WTC11 (cell line): ENCODE measurements at regions not wholly inside any gene's neighbourhood (a gene's known extent, or its start where the extent isn't known, plus 50 kb on each side); places are given as distances from the start of the nearest gene placed in this dataset.

Experiments
- ATAC-seq: fragments of 200-7000 bp; cut with Tn5 transposase; 2 replicates; pipeline ENCODE4 v1.10.0; 2021; ENCODE audit warnings: mild to moderate bottlenecking, moderate library complexity
- CTCF ChIA-PET: fragments of 300-600 bp; sonication (Branson Sonifier 250); formaldehyde crosslinking; loops from one replicate; lab custom pipeline; 2021; ENCODE audit warnings: antibody characterized with exemption; lab: Charles Lee
- POLR2A ChIA-PET: fragments of 350-600 bp; sonication (Branson Sonifier 250); formaldehyde crosslinking; loops from one replicate; lab custom pipeline; 2021; ENCODE audit warnings: antibody characterized with exemption; lab: Charles Lee
- DNase-seq: peaks from one replicate; pipeline ENCODE4 v3.0.0; 2021; ENCODE audit warnings: low spot score
- H3K27ac Mint-ChIP-seq: 2 replicates; pipeline ENCODE4 v1.8.0; 2021; ENCODE audit warnings: mixed read lengths
- H3K27me3 Mint-ChIP-seq: 2 replicates; pipeline ENCODE4 v1.8.0; 2021; ENCODE audit warnings: low read depth, mild to moderate bottlenecking, moderate library complexity, mixed read lengths
- H3K36me3 Mint-ChIP-seq: 2 replicates; pipeline ENCODE4 v1.8.0; 2021; ENCODE audit warnings: mixed read lengths
- H3K4me1 Mint-ChIP-seq: 2 replicates; pipeline ENCODE4 v1.8.0; 2022; ENCODE audit warnings: mixed read lengths
- H3K4me3 Mint-ChIP-seq: 2 replicates; pipeline ENCODE4 v1.8.0; 2021; ENCODE audit warnings: mild to moderate bottlenecking, moderate library complexity, mixed read lengths
- H3K9me3 Mint-ChIP-seq: 2 replicates; pipeline ENCODE4 v1.8.0; 2021; ENCODE audit warnings: mixed read lengths
- ARID4B ChIP-seq: sonication (generic); formaldehyde crosslinking; IDR thresholded peaks from 2 replicates; pipeline ENCODE4 v1.8.0; 2023; ENCODE audit warnings: missing genetic modification reagents, mild to moderate bottlenecking, borderline replicate concordance
- CBFB ChIP-seq: sonication (generic); formaldehyde crosslinking; IDR thresholded peaks from 2 replicates; pipeline ENCODE4 v1.8.1; 2022; ENCODE audit warnings: mild to moderate bottlenecking, low read depth, missing genetic modification reagents
- CREB1 ChIP-seq: sonication (generic); formaldehyde crosslinking; IDR thresholded peaks from 2 replicates; pipeline ENCODE4 v1.8.0; 2023; ENCODE audit warnings: mild to moderate bottlenecking, missing genetic modification reagents
- E2F1 ChIP-seq: sonication (generic); formaldehyde crosslinking; IDR thresholded peaks from 2 replicates; pipeline ENCODE4 v1.8.0; 2022; ENCODE audit warnings: mild to moderate bottlenecking, missing genetic modification reagents
- GABPB1 ChIP-seq: sonication (generic); formaldehyde crosslinking; IDR thresholded peaks from 2 replicates; pipeline ENCODE4 v1.8.1; 2023; ENCODE audit warnings: mild to moderate bottlenecking, missing genetic modification reagents
- GTF2I ChIP-seq: fragments of 250-450 bp; sonication (Bioruptor Pico); conservative IDR thresholded peaks from 2 replicates; pipeline ENCODE4 v1.4.0; 2021; ENCODE audit warnings: mild to moderate bottlenecking
- MLX ChIP-seq: sonication (generic); formaldehyde crosslinking; IDR thresholded peaks from 2 replicates; pipeline ENCODE4 v1.8.1; 2023; ENCODE audit warnings: mild to moderate bottlenecking, missing genetic modification reagents, moderate library complexity
- NR2C2 ChIP-seq: sonication (generic); formaldehyde crosslinking; IDR thresholded peaks from 2 replicates; pipeline ENCODE4 v1.8.0; 2022; ENCODE audit warnings: mild to moderate bottlenecking, missing genetic modification reagents
- PRRX2 ChIP-seq: fragments of 250-450 bp; sonication (Bioruptor Pico); IDR thresholded peaks from 2 replicates; pipeline ENCODE4 v1.8.0; 2021; ENCODE audit warnings: mild to moderate bottlenecking
- SMAD3 ChIP-seq: sonication (generic); formaldehyde crosslinking; IDR thresholded peaks from 2 replicates; pipeline ENCODE4 v1.8.0; 2022; ENCODE audit warnings: missing genetic modification reagents, mild to moderate bottlenecking, borderline replicate concordance
- SMAD4 ChIP-seq: sonication (generic); formaldehyde crosslinking; IDR thresholded peaks from 2 replicates; pipeline ENCODE4 v1.8.0; 2022; ENCODE audit warnings: mild to moderate bottlenecking, missing genetic modification reagents
- SOX15 ChIP-seq: fragments of 250-450 bp; sonication (Bioruptor Pico); IDR thresholded peaks from 2 replicates; pipeline ENCODE4 v1.9.0; 2021; ENCODE audit warnings: mild to moderate bottlenecking
- TEAD1 ChIP-seq: sonication (generic); formaldehyde crosslinking; IDR thresholded peaks from 2 replicates; pipeline ENCODE4 v1.8.0; 2022; ENCODE audit warnings: mild to moderate bottlenecking, missing genetic modification reagents
- ZNF219 ChIP-seq: sonication (generic); formaldehyde crosslinking; IDR thresholded peaks from 2 replicates; pipeline ENCODE4 v1.8.0; 2023; ENCODE audit warnings: missing genetic modification reagents, mild to moderate bottlenecking, borderline replicate concordance
- ZNF281 ChIP-seq: sonication (generic); formaldehyde crosslinking; IDR thresholded peaks from 2 replicates; pipeline ENCODE4 v1.8.0; 2023; ENCODE audit warnings: mild to moderate bottlenecking, missing genetic modification reagents
- ZNF423 ChIP-seq: fragments of 250-450 bp; sonication (Bioruptor Pico); IDR thresholded peaks from 2 replicates; pipeline ENCODE4 v2.1.2; 2022; ENCODE audit warnings: mild to moderate bottlenecking, moderate library complexity
- ZSCAN18 ChIP-seq: fragments of 250-450 bp; sonication (Bioruptor Pico); IDR thresholded peaks from 2 replicates; pipeline ENCODE4 v2.1.2; 2022; ENCODE audit warnings: mild to moderate bottlenecking, moderate library complexity

GRCh38 chr4:153922148-153922547, 133.3 kb upstream of the SFRP2 start:
- Mint-ChIP-seq H3K27me3 (no peaks in the 10 kb centered on the region), H3K4me3 (no peak overlapping the region), H3K9me3 (no peaks in the 10 kb centered on the region), H3K36me3 (no peaks in the 10 kb centered on the region), H3K4me1 (no peaks in the 10 kb centered on the region), H3K27ac (no peak overlapping the region)
- ChIA-PET CTCF (no interaction called here), POLR2A (no interaction called here)
- DNase-seq (no peak), ATAC-seq (no peak)
- TF ChIP-seq ZNF219 (CRISPR knock-in tag) (no peak), CREB1 (CRISPR knock-in tag) (no peak), CBFB (no peak), ZNF423 (CRISPR knock-in tag) (no peak), ZNF281 (CRISPR knock-in tag) (no peak), NR2C2 (CRISPR knock-in tag) (no peak), ARID4B (CRISPR knock-in tag) (no peak), MLX (CRISPR knock-in tag) (no peak), GABPB1 (CRISPR knock-in tag) (no peak), SMAD4 (no peak), SMAD3 (CRISPR knock-in tag) (no peak), ZSCAN18 (CRISPR knock-in tag) (no peak), PRRX2 (CRISPR knock-in tag) (no peak), TEAD1 (no peak)

GRCh38 chr4:153919667-153920066, 130.8 kb upstream of the SFRP2 start:
- TF ChIP-seq GTF2I, result no peak
- TF ChIP-seq E2F1 (CRISPR knock-in tag), result no peak
- no peak for TF ChIP-seq SOX15 (CRISPR knock-in tag)
- ChIA-PET CTCF (no interaction called here), POLR2A (no interaction called here)
- H3K27me3 Mint-ChIP-seq, result no peaks in the 10 kb centered on the region
- H3K36me3 Mint-ChIP-seq, result no peaks in the 10 kb centered on the region
- H3K4me3 Mint-ChIP-seq, result no peak overlapping the region
- ATAC-seq (no peak), DNase-seq (no peak)
- H3K9me3 Mint-ChIP-seq, result no peaks in the 10 kb centered on the region
- no peaks in the 10 kb centered on the region for H3K4me1 Mint-ChIP-seq
- no peak overlapping the region for H3K27ac Mint-ChIP-seq
